ENCODE measurements at regions not wholly inside any gene's neighbourhood (a gene's known extent, or its start where the extent isn't known, plus 50 kb on each side); places are given as distances from the start of the nearest gene placed in this dataset.

GRCh38 chr12:78388461-78388860 lies 476.1 kb upstream of the SYT1 start:
- Histone ChIP-seq H3K4me2 (ENCODE audit: low read depth, low read length, poor library complexity, severe bottlenecking) (no peak overlapping the region), H3K27me3 (ENCODE audit: insufficient read depth, low read length, poor library complexity, severe bottlenecking) (no peaks in the 10 kb centered on the region), H4K20me1 (ENCODE audit: insufficient read depth, low read length, poor library complexity, severe bottlenecking) (no peaks in the 10 kb centered on the region), H3K9ac (ENCODE audit: low read depth, low read length, poor library complexity, severe bottlenecking) (no peak overlapping the region), H3K4me1 (ENCODE audit: insufficient read depth, low read length, poor library complexity, severe bottlenecking) (no peaks in the 10 kb centered on the region), H2AFZ (ENCODE audit: low read length) (no peak overlapping the region), H3K36me3 (ENCODE audit: insufficient read depth, low read length) (no peaks in the 10 kb centered on the region), H3K79me2 (ENCODE audit: insufficient read depth, low read length) (no peaks in the 10 kb centered on the region), H3K9me3 (ENCODE audit: insufficient read depth, low read depth, low read length) (no peaks in the 10 kb centered on the region), H3F3A (ENCODE audit: low read depth) (no peaks in the 10 kb centered on the region), H3K9me2 (replicated peaks; ENCODE audit: low read depth, low read length) (no peaks in the 10 kb centered on the region), H3K4me3 (ENCODE audit: low read length, poor library complexity, severe bottlenecking) (no peak overlapping the region)
- TF ChIP-seq EZH2phosphoT487 (IDR thresholded peaks at IDR 0.05; ENCODE audit: borderline replicate concordance): no peak

DNA sequence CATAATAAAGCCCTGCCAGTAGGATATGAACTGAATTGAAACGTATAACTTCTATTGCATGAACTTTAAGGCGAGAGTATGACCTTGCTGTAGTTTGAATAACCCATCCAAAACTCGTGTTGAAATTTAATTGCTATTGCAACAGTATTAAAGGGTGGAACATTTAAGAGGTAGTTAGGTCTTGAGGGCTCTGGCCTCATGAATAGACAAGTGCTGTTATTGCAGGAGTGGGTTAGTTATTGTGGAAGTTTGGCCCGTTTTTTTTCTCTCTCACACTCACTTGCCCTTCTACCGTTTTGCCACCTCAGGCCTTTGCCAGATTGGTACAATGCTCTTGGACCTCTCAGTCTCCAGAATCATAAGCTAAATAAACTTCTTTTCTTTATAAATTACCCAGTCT lies 473.7 kb upstream of the SYT1 start:
- Histone ChIP-seq H2AFZ (ENCODE audit: low read length) (no peak overlapping the region), H3K9ac (ENCODE audit: low read depth, low read length, poor library complexity, severe bottlenecking) (no peak overlapping the region), H3K4me1 (ENCODE audit: insufficient read depth, low read length, poor library complexity, severe bottlenecking) (no peaks in the 10 kb centered on the region), H3K36me3 (ENCODE audit: insufficient read depth, low read length) (no peaks in the 10 kb centered on the region), H3K4me3 (ENCODE audit: low read length, poor library complexity, severe bottlenecking) (no peak overlapping the region), H3K9me3 (ENCODE audit: insufficient read depth, low read depth, low read length) (no peaks in the 10 kb centered on the region), H3K9me2 (replicated peaks; ENCODE audit: low read depth, low read length) (no peaks in the 10 kb centered on the region), H3F3A (ENCODE audit: low read depth) (no peaks in the 10 kb centered on the region), H4K20me1 (ENCODE audit: insufficient read depth, low read length, poor library complexity, severe bottlenecking) (no peaks in the 10 kb centered on the region), H3K27me3 (ENCODE audit: insufficient read depth, low read length, poor library complexity, severe bottlenecking) (no peaks in the 10 kb centered on the region), H3K4me2 (ENCODE audit: low read depth, low read length, poor library complexity, severe bottlenecking) (no peak overlapping the region), H3K79me2 (ENCODE audit: insufficient read depth, low read length) (no peaks in the 10 kb centered on the region)
- TF ChIP-seq EZH2phosphoT487 (IDR thresholded peaks at IDR 0.05; ENCODE audit: borderline replicate concordance): no peak
- TF ChIP-seq, protein P1, sequence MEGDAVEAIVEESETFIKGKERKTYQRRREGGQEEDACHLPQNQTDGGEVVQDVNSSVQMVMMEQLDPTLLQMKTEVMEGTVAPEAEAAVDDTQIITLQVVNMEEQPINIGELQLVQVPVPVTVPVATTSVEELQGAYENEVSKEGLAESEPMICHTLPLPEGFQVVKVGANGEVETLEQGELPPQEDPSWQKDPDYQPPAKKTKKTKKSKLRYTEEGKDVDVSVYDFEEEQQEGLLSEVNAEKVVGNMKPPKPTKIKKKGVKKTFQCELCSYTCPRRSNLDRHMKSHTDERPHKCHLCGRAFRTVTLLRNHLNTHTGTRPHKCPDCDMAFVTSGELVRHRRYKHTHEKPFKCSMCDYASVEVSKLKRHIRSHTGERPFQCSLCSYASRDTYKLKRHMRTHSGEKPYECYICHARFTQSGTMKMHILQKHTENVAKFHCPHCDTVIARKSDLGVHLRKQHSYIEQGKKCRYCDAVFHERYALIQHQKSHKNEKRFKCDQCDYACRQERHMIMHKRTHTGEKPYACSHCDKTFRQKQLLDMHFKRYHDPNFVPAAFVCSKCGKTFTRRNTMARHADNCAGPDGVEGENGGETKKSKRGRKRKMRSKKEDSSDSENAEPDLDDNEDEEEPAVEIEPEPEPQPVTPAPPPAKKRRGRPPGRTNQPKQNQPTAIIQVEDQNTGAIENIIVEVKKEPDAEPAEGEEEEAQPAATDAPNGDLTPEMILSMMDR (conservative IDR thresholded peaks at IDR 0.05; ENCODE audit: low read length): no peak

- Histone ChIP-seq H3K4me2 (ENCODE audit: low read depth, low read length, poor library complexity, severe bottlenecking) (no peak overlapping the region), H3K36me3 (ENCODE audit: insufficient read depth, low read length) (no peaks in the 10 kb centered on the region), H2AFZ (ENCODE audit: low read length) (no peak overlapping the region), H3K4me3 (ENCODE audit: low read length, poor library complexity, severe bottlenecking) (no peak overlapping the region), H3K9me3 (ENCODE audit: insufficient read depth, low read depth, low read length) (no peaks in the 10 kb centered on the region), H3K79me2 (ENCODE audit: insufficient read depth, low read length) (no peaks in the 10 kb centered on the region), H3K9ac (ENCODE audit: low read depth, low read length, poor library complexity, severe bottlenecking) (no peak overlapping the region), H3K4me1 (ENCODE audit: insufficient read depth, low read length, poor library complexity, severe bottlenecking) (no peaks in the 10 kb centered on the region), H3K9me2 (replicated peaks; ENCODE audit: low read depth, low read length) (no peaks in the 10 kb centered on the region), H3F3A (ENCODE audit: low read depth) (no peaks in the 10 kb centered on the region), H4K20me1 (ENCODE audit: insufficient read depth, low read length, poor library complexity, severe bottlenecking) (no peaks in the 10 kb centered on the region), H3K27me3 (ENCODE audit: insufficient read depth, low read length, poor library complexity, severe bottlenecking) (no peaks in the 10 kb centered on the region)
- TF ChIP-seq EZH2phosphoT487 (IDR thresholded peaks at IDR 0.05; ENCODE audit: borderline replicate concordance): no peak
- TF ChIP-seq, protein P1 (conservative IDR thresholded peaks at IDR 0.05; ENCODE audit: low read length): no peak
Measured at GRCh38 chr12:78392918-78393317, 471.7 kb upstream of the SYT1 start.

DNA sequence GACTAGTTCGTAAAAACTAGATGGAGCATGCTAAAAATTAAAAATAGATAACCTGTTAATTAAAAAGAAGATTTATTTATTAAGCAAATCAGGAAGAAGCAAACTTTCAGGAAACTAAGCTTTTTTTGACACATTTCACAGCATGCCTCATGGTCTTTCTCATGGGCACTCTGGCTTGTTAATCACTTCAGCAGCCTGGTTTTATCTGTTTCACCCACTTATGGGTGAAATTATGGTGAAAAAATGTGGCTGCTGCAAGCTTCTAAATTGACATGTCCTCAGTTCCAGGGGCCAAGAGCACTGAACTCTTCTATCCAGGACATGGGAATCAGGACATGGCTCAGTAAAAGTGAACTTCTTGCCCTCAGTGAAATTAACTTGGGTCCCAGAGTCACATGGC lies 468.6 kb upstream of the SYT1 start:
- Histone ChIP-seq H4K20me1 (ENCODE audit: insufficient read depth, low read length, poor library complexity, severe bottlenecking) (no peaks in the 10 kb centered on the region), H3K27me3 (ENCODE audit: insufficient read depth, low read length, poor library complexity, severe bottlenecking) (no peaks in the 10 kb centered on the region), H3K4me1 (ENCODE audit: insufficient read depth, low read length, poor library complexity, severe bottlenecking) (no peaks in the 10 kb centered on the region), H3K79me2 (ENCODE audit: insufficient read depth, low read length) (no peaks in the 10 kb centered on the region), H2AFZ (ENCODE audit: low read length) (no peak overlapping the region), H3K36me3 (ENCODE audit: insufficient read depth, low read length) (no peaks in the 10 kb centered on the region), H3K9me2 (replicated peaks; ENCODE audit: low read depth, low read length) (no peaks in the 10 kb centered on the region), H3K9ac (ENCODE audit: low read depth, low read length, poor library complexity, severe bottlenecking) (no peak overlapping the region), H3K4me3 (ENCODE audit: low read length, poor library complexity, severe bottlenecking) (no peak overlapping the region), H3K4me2 (ENCODE audit: low read depth, low read length, poor library complexity, severe bottlenecking) (no peak overlapping the region), H3K9me3 (ENCODE audit: insufficient read depth, low read depth, low read length) (no peaks in the 10 kb centered on the region), H3F3A (ENCODE audit: low read depth) (no peaks in the 10 kb centered on the region)
- TF ChIP-seq, protein P1 (conservative IDR thresholded peaks at IDR 0.05; ENCODE audit: low read length): no peak
- no peak for TF ChIP-seq EZH2phosphoT487 (IDR thresholded peaks at IDR 0.05; ENCODE audit: borderline replicate concordance)

Data from Loucy (cell line).